ENCODE measurements at regions not wholly inside any gene's neighbourhood (a gene's known extent, or its start where the extent isn't known, plus 50 kb on each side); places are given as distances from the start of the nearest gene placed in this dataset.

GRCh38 chr14:22505697-22506377, 83.2 kb downstream of the DAD1 start:
- Histone ChIP-seq H3K9ac (ENCODE audit: low read depth in 1 of 2, low read length in 2 of 2) (no peak overlapping the region), H3K9me3 (ENCODE audit: control insufficient read depth in 4 of 4, low read length in 3 of 4) (no peaks in the 10 kb centered on the region), H3K27ac (ENCODE audit: low read depth in 1 of 2, low read length in 2 of 2) (no peak overlapping the region), H3K4me1 (ENCODE audit: control insufficient read depth in 4 of 4, insufficient read depth in 4 of 4, low read length in 3 of 4) (no peaks in the 10 kb centered on the region), H3K4me3 (ENCODE audit: low read depth in 1 of 3, low read length in 3 of 3) (no peak overlapping the region), H3K36me3 (ENCODE audit: control insufficient read depth in 4 of 4, insufficient read depth in 3 of 4, low read depth in 1 of 4, low read length in 3 of 4) (no peaks in the 10 kb centered on the region), H3K27me3 (ENCODE audit: control insufficient read depth in 4 of 4, insufficient read depth in 4 of 4, low read length in 3 of 4) (no peaks in the 10 kb centered on the region)
- 72% methylated on average over 8 of the region's 8 CpGs for WGBS
- no peak for TF ChIP-seq GABPA (IDR thresholded peaks at IDR 0.05 in 1 of 2, conservative IDR thresholded peaks at IDR 0.05 in 1 of 2)
- no peak for TF ChIP-seq JUND (IDR thresholded peaks at IDR 0.05)
- TF ChIP-seq EGR1 (IDR thresholded peaks at IDR 0.05; ENCODE audit: low read depth in 2 of 2) = no peak
- TF ChIP-seq, protein P1, sequence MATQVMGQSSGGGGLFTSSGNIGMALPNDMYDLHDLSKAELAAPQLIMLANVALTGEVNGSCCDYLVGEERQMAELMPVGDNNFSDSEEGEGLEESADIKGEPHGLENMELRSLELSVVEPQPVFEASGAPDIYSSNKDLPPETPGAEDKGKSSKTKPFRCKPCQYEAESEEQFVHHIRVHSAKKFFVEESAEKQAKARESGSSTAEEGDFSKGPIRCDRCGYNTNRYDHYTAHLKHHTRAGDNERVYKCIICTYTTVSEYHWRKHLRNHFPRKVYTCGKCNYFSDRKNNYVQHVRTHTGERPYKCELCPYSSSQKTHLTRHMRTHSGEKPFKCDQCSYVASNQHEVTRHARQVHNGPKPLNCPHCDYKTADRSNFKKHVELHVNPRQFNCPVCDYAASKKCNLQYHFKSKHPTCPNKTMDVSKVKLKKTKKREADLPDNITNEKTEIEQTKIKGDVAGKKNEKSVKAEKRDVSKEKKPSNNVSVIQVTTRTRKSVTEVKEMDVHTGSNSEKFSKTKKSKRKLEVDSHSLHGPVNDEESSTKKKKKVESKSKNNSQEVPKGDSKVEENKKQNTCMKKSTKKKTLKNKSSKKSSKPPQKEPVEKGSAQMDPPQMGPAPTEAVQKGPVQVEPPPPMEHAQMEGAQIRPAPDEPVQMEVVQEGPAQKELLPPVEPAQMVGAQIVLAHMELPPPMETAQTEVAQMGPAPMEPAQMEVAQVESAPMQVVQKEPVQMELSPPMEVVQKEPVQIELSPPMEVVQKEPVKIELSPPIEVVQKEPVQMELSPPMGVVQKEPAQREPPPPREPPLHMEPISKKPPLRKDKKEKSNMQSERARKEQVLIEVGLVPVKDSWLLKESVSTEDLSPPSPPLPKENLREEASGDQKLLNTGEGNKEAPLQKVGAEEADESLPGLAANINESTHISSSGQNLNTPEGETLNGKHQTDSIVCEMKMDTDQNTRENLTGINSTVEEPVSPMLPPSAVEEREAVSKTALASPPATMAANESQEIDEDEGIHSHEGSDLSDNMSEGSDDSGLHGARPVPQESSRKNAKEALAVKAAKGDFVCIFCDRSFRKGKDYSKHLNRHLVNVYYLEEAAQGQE (IDR thresholded peaks at IDR 0.05) = no peak
- TF ChIP-seq, protein P2, sequence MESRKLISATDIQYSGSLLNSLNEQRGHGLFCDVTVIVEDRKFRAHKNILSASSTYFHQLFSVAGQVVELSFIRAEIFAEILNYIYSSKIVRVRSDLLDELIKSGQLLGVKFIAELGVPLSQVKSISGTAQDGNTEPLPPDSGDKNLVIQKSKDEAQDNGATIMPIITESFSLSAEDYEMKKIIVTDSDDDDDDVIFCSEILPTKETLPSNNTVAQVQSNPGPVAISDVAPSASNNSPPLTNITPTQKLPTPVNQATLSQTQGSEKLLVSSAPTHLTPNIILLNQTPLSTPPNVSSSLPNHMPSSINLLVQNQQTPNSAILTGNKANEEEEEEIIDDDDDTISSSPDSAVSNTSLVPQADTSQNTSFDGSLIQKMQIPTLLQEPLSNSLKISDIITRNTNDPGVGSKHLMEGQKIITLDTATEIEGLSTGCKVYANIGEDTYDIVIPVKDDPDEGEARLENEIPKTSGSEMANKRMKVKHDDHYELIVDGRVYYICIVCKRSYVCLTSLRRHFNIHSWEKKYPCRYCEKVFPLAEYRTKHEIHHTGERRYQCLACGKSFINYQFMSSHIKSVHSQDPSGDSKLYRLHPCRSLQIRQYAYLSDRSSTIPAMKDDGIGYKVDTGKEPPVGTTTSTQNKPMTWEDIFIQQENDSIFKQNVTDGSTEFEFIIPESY (IDR thresholded peaks at IDR 0.05) = no peak
- TF ChIP-seq, protein P3, sequence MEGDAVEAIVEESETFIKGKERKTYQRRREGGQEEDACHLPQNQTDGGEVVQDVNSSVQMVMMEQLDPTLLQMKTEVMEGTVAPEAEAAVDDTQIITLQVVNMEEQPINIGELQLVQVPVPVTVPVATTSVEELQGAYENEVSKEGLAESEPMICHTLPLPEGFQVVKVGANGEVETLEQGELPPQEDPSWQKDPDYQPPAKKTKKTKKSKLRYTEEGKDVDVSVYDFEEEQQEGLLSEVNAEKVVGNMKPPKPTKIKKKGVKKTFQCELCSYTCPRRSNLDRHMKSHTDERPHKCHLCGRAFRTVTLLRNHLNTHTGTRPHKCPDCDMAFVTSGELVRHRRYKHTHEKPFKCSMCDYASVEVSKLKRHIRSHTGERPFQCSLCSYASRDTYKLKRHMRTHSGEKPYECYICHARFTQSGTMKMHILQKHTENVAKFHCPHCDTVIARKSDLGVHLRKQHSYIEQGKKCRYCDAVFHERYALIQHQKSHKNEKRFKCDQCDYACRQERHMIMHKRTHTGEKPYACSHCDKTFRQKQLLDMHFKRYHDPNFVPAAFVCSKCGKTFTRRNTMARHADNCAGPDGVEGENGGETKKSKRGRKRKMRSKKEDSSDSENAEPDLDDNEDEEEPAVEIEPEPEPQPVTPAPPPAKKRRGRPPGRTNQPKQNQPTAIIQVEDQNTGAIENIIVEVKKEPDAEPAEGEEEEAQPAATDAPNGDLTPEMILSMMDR (IDR thresholded peaks at IDR 0.05; ENCODE audit: low read depth, low read length, missing input control) = no peak
- TF ChIP-seq RXRA (IDR thresholded peaks at IDR 0.05) = no peak
- no peak for TF ChIP-seq FOXA2 (IDR thresholded peaks at IDR 0.05)
- TF ChIP-seq FOXA1 (IDR thresholded peaks at IDR 0.05) = no peak
- no peak for DNase-seq (ENCODE audit: low spot score)

DNA sequence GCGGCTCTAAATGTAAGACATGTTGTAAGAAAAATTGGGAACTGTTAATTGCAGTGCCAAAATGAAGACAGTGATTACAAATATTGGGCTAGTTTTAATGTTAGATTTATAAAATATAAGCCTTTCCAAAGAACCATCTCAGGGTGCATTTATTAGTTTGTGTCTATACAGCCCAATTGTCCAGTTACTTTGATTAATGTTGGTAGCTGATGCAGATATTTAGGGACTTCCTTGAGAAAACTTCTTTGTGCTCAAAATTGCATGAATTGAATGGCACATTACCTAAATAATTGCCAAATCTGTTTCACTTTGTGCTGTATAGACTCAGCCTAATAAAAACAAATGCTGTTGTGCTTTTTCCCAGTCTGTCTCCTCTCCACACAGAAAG, 83.7 kb downstream of the DAD1 start:
- Histone ChIP-seq H3K27ac (ENCODE audit: low read depth in 1 of 2, low read length in 2 of 2) (no peak overlapping the region), H3K4me3 (ENCODE audit: low read depth in 1 of 3, low read length in 3 of 3) (no peak overlapping the region), H3K9me3 (ENCODE audit: control insufficient read depth in 4 of 4, low read length in 3 of 4) (no peaks in the 10 kb centered on the region), H3K4me1 (ENCODE audit: control insufficient read depth in 4 of 4, insufficient read depth in 4 of 4, low read length in 3 of 4) (no peaks in the 10 kb centered on the region), H3K27me3 (ENCODE audit: control insufficient read depth in 4 of 4, insufficient read depth in 4 of 4, low read length in 3 of 4) (no peaks in the 10 kb centered on the region), H3K9ac (ENCODE audit: low read depth in 1 of 2, low read length in 2 of 2) (no peak overlapping the region), H3K36me3 (ENCODE audit: control insufficient read depth in 4 of 4, insufficient read depth in 3 of 4, low read depth in 1 of 4, low read length in 3 of 4) (no peaks in the 10 kb centered on the region)
- TF ChIP-seq RAD21 (IDR thresholded peaks at IDR 0.05) = no peak
- TF ChIP-seq GABPA (IDR thresholded peaks at IDR 0.05 in 1 of 2, conservative IDR thresholded peaks at IDR 0.05 in 1 of 2) = no peak
- TF ChIP-seq EGR1 (IDR thresholded peaks at IDR 0.05; ENCODE audit: low read depth in 2 of 2) = no peak
- no peak for TF ChIP-seq MAX (IDR thresholded peaks at IDR 0.05)
- TF ChIP-seq, protein P1 (IDR thresholded peaks at IDR 0.05) = no peak
- TF ChIP-seq JUND (IDR thresholded peaks at IDR 0.05) = no peak
- DNase-seq (ENCODE audit: low spot score) = no peak
- 91% methylated on average over 1 of the region's 1 CpG for WGBS

Measured in liver (tissue), 8 donors.